Calu3 (cell line): ENCODE measurements at regions not wholly inside any gene's neighbourhood (a gene's known extent, or its start where the extent isn't known, plus 50 kb on each side); places are given as distances from the start of the nearest gene placed in this dataset.

Experiments
- BruUV-seq: library from RNA; stranded (reverse); fragments of 400-500 nt; replicated peaks from 2 replicates; lab custom pipeline; 2021; lab: Mats Ljungman, UMichigan
- CTCF ChIA-PET: fragments of 300-600 bp; sonication (Branson Sonifier 250); formaldehyde crosslinking; loops from one replicate; lab custom pipeline; 2022; ENCODE audit warnings: antibody characterized with exemption; lab: Charles Lee
- DNase-seq: peaks from one replicate; pipeline ENCODE4 v3.0.0; 2022
- H3K27ac Mint-ChIP-seq: one replicate; pipeline ENCODE4 v1.8.0; 2022; ENCODE audit warnings: mixed read lengths; ENCODE audit not compliant: unreplicated experiment
- H3K27me3 Mint-ChIP-seq: one replicate; pipeline ENCODE4 v1.8.0; 2022; ENCODE audit warnings: mixed read lengths; ENCODE audit not compliant: unreplicated experiment
- H3K36me3 Mint-ChIP-seq: one replicate; pipeline ENCODE4 v1.8.0; 2022; ENCODE audit warnings: mild to moderate bottlenecking, moderate library complexity, mixed read lengths; ENCODE audit not compliant: insufficient read depth, unreplicated experiment
- H3K4me1 Mint-ChIP-seq: one replicate; pipeline ENCODE4 v1.8.0; 2022; ENCODE audit warnings: mild to moderate bottlenecking, low read depth, mixed read lengths; ENCODE audit not compliant: unreplicated experiment
- H3K4me3 Mint-ChIP-seq: one replicate; pipeline ENCODE4 v1.8.0; 2022; ENCODE audit warnings: mild to moderate bottlenecking, low read depth, moderate library complexity, mixed read lengths; ENCODE audit not compliant: unreplicated experiment
- H3K9me3 Mint-ChIP-seq: one replicate; pipeline ENCODE4 v1.8.0; 2022; ENCODE audit warnings: low read depth, mixed read lengths; ENCODE audit not compliant: unreplicated experiment
- intact Hi-C: fragments of 100-400 bp; cut with micrococcal nuclease; formaldehyde crosslinking; loops from one replicate; pipeline ENCODE4 v1.10.0; 2022; ENCODE audit not compliant: unreplicated experiment
- TF ChIP-seq, protein P1 (sequence below): fragments of 200-600 bp; IDR thresholded peaks from one replicate; pipeline ENCODE4 v1.8.0; 2022; ENCODE audit warnings: antibody characterized with exemption; ENCODE audit not compliant: unreplicated experiment

DNA sequence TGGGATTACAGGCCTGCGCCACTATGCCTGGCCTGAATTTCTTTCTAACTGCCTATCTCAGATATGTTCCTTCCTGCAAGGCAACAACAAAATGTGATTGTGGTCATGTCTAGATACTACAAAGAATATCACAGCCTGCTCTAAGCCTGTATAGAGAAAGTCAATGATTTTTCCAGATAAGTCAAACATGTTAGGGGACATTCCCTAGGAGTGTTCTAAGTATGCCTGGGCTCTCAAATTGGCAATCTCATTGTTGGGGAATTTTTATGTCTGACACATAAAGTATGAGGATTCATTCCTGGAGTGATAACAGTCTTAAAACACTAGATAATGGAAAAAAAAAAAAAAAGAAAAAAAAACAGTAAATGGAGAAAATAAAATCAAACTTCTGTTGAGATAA is 406.1 kb downstream of the GATA3 start:
- Mint-ChIP-seq H3K27ac (no peak overlapping the region), H3K36me3 (no peaks in the 10 kb centered on the region), H3K27me3 (no peaks in the 10 kb centered on the region), H3K9me3 (no peaks in the 10 kb centered on the region), H3K4me1 (peaks cover 13% of the 10 kb centered on the region), H3K4me3 (no peak overlapping the region)
- no TSS peak for BruUV-seq
- CTCF ChIA-PET: interaction anchor here (0.6 to 0.7 kb wide), 2 partner anchors 401 to 877 kb away, joined by 3 to 4 read pairs; no protein-coding TSS in a partner anchor
- TF ChIP-seq, protein P1, sequence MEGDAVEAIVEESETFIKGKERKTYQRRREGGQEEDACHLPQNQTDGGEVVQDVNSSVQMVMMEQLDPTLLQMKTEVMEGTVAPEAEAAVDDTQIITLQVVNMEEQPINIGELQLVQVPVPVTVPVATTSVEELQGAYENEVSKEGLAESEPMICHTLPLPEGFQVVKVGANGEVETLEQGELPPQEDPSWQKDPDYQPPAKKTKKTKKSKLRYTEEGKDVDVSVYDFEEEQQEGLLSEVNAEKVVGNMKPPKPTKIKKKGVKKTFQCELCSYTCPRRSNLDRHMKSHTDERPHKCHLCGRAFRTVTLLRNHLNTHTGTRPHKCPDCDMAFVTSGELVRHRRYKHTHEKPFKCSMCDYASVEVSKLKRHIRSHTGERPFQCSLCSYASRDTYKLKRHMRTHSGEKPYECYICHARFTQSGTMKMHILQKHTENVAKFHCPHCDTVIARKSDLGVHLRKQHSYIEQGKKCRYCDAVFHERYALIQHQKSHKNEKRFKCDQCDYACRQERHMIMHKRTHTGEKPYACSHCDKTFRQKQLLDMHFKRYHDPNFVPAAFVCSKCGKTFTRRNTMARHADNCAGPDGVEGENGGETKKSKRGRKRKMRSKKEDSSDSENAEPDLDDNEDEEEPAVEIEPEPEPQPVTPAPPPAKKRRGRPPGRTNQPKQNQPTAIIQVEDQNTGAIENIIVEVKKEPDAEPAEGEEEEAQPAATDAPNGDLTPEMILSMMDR: no peak
- intact Hi-C loops: no loop called here
- DNase-seq: no peak

DNA sequence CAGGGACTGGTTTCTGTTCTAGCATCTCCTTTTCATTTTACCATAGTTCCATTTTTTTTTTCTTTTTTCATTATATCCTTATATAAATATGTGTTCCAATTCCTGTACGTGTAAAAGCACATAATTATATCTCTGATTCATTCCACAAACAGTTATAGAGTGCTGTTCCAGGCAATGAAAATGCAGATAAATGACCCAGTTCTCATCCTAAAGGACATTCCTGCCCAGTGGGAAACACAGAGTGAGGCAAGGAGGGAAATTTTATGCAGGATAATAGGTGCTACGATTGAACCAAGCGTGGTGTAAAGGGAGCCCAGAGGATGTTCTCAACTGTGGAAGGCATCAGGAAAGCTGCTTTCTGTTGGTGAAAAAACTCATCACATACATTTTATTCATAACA is 408.1 kb downstream of the GATA3 start:
- DNase-seq: no peak
- Mint-ChIP-seq H3K4me1 (no peaks in the 10 kb centered on the region), H3K36me3 (no peaks in the 10 kb centered on the region), H3K9me3 (no peaks in the 10 kb centered on the region), H3K27me3 (no peaks in the 10 kb centered on the region), H3K27ac (no peak overlapping the region), H3K4me3 (no peak overlapping the region)
- TF ChIP-seq, protein P1: no peak
- CTCF ChIA-PET: no interaction called here
- intact Hi-C loops: no loop called here
- no TSS peak for BruUV-seq

DNA sequence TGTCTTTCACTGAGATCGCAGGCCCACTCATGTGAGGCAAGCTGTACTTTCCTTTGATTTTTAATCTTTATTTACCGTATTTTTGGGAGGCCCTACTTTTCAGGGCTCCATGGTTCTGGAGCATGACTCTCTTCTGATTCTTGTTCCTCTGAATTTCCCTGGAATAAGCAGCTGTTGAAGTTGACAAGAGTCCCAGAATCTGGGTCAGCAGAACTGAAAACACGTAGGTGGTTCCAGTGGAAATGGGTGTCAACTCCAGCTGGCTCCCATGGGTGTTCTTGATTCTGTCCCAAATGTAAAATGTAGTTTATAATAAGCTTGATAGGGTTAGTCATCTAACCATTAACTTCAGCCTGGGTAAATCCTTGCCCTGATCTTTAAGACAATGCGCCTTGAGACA is 409.4 kb downstream of the GATA3 start:
- CTCF ChIA-PET: no interaction called here
- Mint-ChIP-seq H3K36me3 (no peaks in the 10 kb centered on the region), H3K27ac (no peak overlapping the region), H3K4me1 (no peaks in the 10 kb centered on the region), H3K27me3 (no peaks in the 10 kb centered on the region), H3K9me3 (no peaks in the 10 kb centered on the region), H3K4me3 (no peak overlapping the region)
- TF ChIP-seq, protein P1: no peak
- BruUV-seq: no TSS peak
- no peak for DNase-seq
- intact Hi-C loops: no loop called here

DNA sequence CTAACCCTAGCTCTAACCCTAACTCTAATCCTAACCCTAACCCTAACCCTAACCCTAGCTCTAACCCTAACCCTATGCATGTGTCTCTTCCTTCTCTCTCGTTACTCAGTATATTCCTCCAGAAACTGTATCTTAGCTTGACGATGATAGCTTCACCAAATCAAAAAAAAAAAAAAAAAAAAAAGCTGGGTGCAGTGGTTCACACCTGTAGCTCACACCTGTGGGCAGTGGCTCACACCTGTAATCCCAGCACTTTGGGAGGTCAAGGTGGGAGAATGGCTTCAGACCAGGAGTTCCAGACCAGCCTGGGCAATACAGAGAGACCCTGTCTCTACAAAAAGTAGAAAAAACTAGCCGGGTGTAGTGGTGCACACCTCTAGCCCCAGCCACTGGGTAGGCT is 414.0 kb downstream of the GATA3 start:
- TF ChIP-seq, protein P1: no peak
- Mint-ChIP-seq H3K27me3 (no peaks in the 10 kb centered on the region), H3K4me1 (no peaks in the 10 kb centered on the region), H3K36me3 (no peaks in the 10 kb centered on the region), H3K27ac (no peak overlapping the region), H3K9me3 (no peaks in the 10 kb centered on the region), H3K4me3 (no peak overlapping the region)
- CTCF ChIA-PET: no interaction called here
- no peak for DNase-seq
- intact Hi-C loops: no loop called here
- BruUV-seq: no TSS peak
